Astrocyte (in vitro differentiated cells and primary cell): ENCODE measurements at regions not wholly inside any gene's neighbourhood (a gene's known extent, or its start where the extent isn't known, plus 50 kb on each side); places are given as distances from the start of the nearest gene placed in this dataset.
"Not testable (repeated sequence)": the region's sequence is repeated elsewhere in the genome, so short reads cannot be mapped to it uniquely, and the experiment has no call there.

ENCODE experiments used
- DNase-seq: peaks from one replicate; pipeline ENCODE4 v3.0.0-alpha.2; 2010; ENCODE audit warnings: low read depth
- FAIRE-seq: peaks from 2 replicates; lab custom pipeline; 2011; peaks lifted over from hg19 to GRCh38; lab: Jason Lieb, UNC
- H2AFZ ChIP-seq: 2 replicates; pipeline ENCODE4 v1.6.0; 2012; ENCODE audit warnings: low read depth, low read length, inconsistent platforms
- H3K27ac ChIP-seq: 2 replicates; pipeline ENCODE4 v1.5.1; 2011; ENCODE audit warnings: low read depth, low read length, inconsistent platforms
- H3K27me3 ChIP-seq: 2 replicates; pipeline ENCODE4 v1.6.0; 2011; ENCODE audit warnings: low read length, inconsistent platforms; ENCODE audit not compliant: insufficient read depth
- H3K36me3 ChIP-seq: 2 replicates; pipeline ENCODE4 v1.5.1; 2011; ENCODE audit warnings: low read length, inconsistent platforms; ENCODE audit not compliant: insufficient read depth
- H3K4me1 ChIP-seq: 2 replicates; pipeline ENCODE4 v1.5.1; 2011; ENCODE audit warnings: low read length, inconsistent platforms; ENCODE audit not compliant: insufficient read depth
- H3K4me2 ChIP-seq: 2 replicates; pipeline ENCODE4 v1.6.0; 2012; ENCODE audit warnings: low read length, inconsistent platforms
- H3K4me3 ChIP-seq: 2 replicates; pipeline ENCODE4 v1.5.1; 2011; ENCODE audit warnings: low read depth, mild to moderate bottlenecking, low read length, inconsistent platforms; ENCODE audit not compliant: insufficient read depth
- H3K79me2 ChIP-seq: 2 replicates; pipeline ENCODE4 v1.6.0; 2012; ENCODE audit warnings: mild to moderate bottlenecking, low read length, inconsistent platforms; ENCODE audit not compliant: insufficient read depth
- H3K9ac ChIP-seq: 2 replicates; pipeline ENCODE4 v1.6.0; 2012; ENCODE audit warnings: mild to moderate bottlenecking, low read length, inconsistent platforms
- H3K9me3 ChIP-seq: 2 replicates; pipeline ENCODE4 v1.5.1; 2012; ENCODE audit warnings: low read depth, mild to moderate bottlenecking, low read length, inconsistent platforms; ENCODE audit not compliant: insufficient read depth
- H4K20me1 ChIP-seq: 2 replicates; pipeline ENCODE4 v1.6.0; 2012; ENCODE audit warnings: low read length, inconsistent platforms; ENCODE audit not compliant: insufficient read depth
- H3K27ac Mint-ChIP-seq: one replicate; pipeline ENCODE4 v1.8.0; 2021; ENCODE audit warnings: mild to moderate bottlenecking, mixed read lengths; ENCODE audit not compliant: unreplicated experiment
- H3K27me3 Mint-ChIP-seq: one replicate; pipeline ENCODE4 v1.8.0; 2021; ENCODE audit warnings: low read depth, mixed read lengths; ENCODE audit not compliant: unreplicated experiment
- H3K36me3 Mint-ChIP-seq: one replicate; pipeline ENCODE4 v1.8.0; 2021; ENCODE audit warnings: low read depth, mixed read lengths; ENCODE audit not compliant: unreplicated experiment
- H3K4me1 Mint-ChIP-seq: one replicate; pipeline ENCODE4 v1.8.0; 2021; ENCODE audit warnings: low read depth, mixed read lengths; ENCODE audit not compliant: unreplicated experiment
- H3K4me3 Mint-ChIP-seq: one replicate; pipeline ENCODE4 v1.8.0; 2021; ENCODE audit warnings: mild to moderate bottlenecking, moderate library complexity, mixed read lengths; ENCODE audit not compliant: unreplicated experiment
- H3K9me3 Mint-ChIP-seq: one replicate; pipeline ENCODE4 v1.8.0; 2021; ENCODE audit warnings: mild to moderate bottlenecking, mixed read lengths; ENCODE audit not compliant: unreplicated experiment
- EZH2 ChIP-seq: IDR thresholded peaks from 2 replicates; pipeline ENCODE4 v1.6.1; 2012; ENCODE audit warnings: mild to moderate bottlenecking, low read length, inconsistent platforms; ENCODE audit not compliant: insufficient read depth
- TF ChIP-seq, protein P1 (sequence below): IDR thresholded peaks from 2 replicates; pipeline ENCODE4 v1.5.1; 2011; ENCODE audit warnings: low read depth, mild to moderate bottlenecking, inconsistent platforms, low read length, moderate library complexity; ENCODE audit not compliant: insufficient read depth

DNA sequence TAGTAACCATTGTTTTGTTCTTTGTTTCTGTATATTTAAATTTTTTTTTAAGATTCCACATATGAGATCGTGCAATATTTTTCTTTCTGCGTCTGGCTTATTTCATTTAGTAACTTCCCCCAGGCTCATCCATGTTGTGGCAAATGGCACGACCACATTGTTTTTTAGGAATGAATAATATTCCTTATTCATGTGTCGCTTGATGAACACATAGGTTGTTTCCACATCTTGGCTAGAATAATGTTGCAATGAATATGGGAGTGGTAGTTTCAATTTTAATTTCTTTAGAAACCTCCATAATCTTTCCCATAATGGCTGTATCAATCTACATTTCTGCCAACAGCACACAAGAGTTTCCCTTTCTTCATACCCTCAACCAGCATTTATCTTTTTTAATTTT lies 166.8 kb upstream of the NR3C2 start:
- H3K9me3 Mint-ChIP-seq = peaks cover 2% of the 10 kb centered on the region
- H4K20me1 ChIP-seq = no peaks in the 10 kb centered on the region

DNA sequence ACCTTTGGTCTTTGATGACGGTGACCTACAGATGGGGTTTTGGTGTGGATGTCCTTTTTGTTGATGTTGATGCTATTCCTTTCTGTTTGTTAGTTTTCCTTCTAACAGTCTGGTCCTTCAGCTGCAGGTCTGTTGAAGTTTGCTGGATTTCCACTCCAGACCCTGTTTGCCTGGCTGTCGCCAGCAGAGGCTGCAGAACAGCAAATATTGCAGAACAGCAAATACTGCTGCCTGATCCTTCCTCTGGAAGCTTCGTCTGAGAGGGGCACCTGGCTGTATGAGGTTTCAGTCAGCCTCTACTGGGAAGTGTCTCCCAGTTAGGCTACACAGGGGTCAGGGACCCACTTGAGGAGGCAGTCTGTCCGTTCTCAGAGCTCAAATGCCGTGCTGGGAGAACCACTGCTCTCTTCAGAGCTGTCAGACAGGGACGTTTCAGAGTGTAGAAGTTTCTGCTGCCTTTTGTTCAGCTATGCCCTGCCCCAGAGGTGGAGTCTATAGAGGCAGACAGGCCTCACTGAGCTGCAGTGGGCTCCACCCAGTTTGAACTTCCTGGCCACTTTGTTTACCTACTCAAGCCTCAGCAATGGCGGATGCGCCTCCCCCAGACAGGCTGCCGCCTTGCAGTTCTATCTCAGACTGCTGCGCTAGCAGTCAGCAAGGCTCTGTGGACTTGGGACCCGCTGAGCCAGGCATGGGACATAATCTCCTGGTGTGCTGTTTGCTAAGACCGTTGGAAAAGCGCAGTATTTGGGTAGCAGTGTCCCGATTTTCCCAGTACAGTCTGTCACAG lies 156.4 kb upstream of the NR3C2 start:
- H3K4me3 ChIP-seq, H3K4me1 Mint-ChIP-seq, H3K4me2 ChIP-seq, DNase-seq, H3K9me3 ChIP-seq, H4K20me1 ChIP-seq, H2AFZ ChIP-seq, H3K9me3 Mint-ChIP-seq, H3K4me1 ChIP-seq, H3K27ac ChIP-seq, FAIRE-seq, H3K36me3 ChIP-seq, H3K27me3 ChIP-seq, H3K79me2 ChIP-seq, H3K27me3 Mint-ChIP-seq, H3K27ac Mint-ChIP-seq, H3K9ac ChIP-seq, H3K4me3 Mint-ChIP-seq, H3K36me3 Mint-ChIP-seq: not testable (repeated sequence)

More for the DNA sequence above, 166.8 kb upstream of the NR3C2 start:
- H3K27me3 Mint-ChIP-seq = no peaks in the 10 kb centered on the region
- Histone ChIP-seq H3K27me3 (no peaks in the 10 kb centered on the region), H2AFZ (no peak overlapping the region), H3K79me2 (no peaks in the 10 kb centered on the region), H3K9me3 (peaks cover 2% of the 10 kb centered on the region), H3K36me3 (no peaks in the 10 kb centered on the region), H3K27ac (no peak overlapping the region), H3K4me2 (no peak overlapping the region), H3K4me1 (no peaks in the 10 kb centered on the region), H3K9ac (no peak overlapping the region), H3K4me3 (no peak overlapping the region)
- H3K4me3 Mint-ChIP-seq = no peak overlapping the region
- H3K36me3 Mint-ChIP-seq = no peaks in the 10 kb centered on the region
- H3K4me1 Mint-ChIP-seq = no peaks in the 10 kb centered on the region
- H3K27ac Mint-ChIP-seq = no peak overlapping the region
- no peak for FAIRE-seq
- TF ChIP-seq, protein P1, sequence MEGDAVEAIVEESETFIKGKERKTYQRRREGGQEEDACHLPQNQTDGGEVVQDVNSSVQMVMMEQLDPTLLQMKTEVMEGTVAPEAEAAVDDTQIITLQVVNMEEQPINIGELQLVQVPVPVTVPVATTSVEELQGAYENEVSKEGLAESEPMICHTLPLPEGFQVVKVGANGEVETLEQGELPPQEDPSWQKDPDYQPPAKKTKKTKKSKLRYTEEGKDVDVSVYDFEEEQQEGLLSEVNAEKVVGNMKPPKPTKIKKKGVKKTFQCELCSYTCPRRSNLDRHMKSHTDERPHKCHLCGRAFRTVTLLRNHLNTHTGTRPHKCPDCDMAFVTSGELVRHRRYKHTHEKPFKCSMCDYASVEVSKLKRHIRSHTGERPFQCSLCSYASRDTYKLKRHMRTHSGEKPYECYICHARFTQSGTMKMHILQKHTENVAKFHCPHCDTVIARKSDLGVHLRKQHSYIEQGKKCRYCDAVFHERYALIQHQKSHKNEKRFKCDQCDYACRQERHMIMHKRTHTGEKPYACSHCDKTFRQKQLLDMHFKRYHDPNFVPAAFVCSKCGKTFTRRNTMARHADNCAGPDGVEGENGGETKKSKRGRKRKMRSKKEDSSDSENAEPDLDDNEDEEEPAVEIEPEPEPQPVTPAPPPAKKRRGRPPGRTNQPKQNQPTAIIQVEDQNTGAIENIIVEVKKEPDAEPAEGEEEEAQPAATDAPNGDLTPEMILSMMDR = no peak
- no peak for TF ChIP-seq EZH2
- DNase-seq = no peak

DNA sequence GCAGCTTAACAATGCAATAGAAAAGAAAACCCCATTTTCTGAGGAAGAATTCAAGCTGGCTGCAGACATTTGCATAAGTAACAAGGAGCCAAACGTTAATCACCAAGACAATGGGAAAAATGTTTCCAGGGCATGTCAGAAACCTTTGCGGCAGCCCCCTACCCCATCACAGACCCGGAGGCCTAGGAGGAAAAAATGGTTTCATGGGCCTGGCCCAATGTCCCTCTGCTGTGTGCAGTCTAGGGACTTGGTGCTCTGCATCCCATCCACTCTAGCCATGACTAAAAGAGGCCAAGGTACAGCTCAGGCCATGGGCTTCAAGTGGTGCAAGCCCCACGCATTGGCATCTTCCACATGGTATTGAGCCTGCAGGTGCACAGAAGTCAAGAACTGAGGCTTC lies 147.0 kb upstream of the NR3C2 start:
- DNase-seq (no peak), FAIRE-seq (no peak)
- no peaks in the 10 kb centered on the region for H3K4me1 ChIP-seq
- H3K27ac Mint-ChIP-seq = no peak overlapping the region
- H3K79me2 ChIP-seq = no peaks in the 10 kb centered on the region
- H3K27ac ChIP-seq = no peak overlapping the region
- H3K9me3 ChIP-seq = peaks cover 4% of the 10 kb centered on the region
- no peaks in the 10 kb centered on the region for H4K20me1 ChIP-seq
- no peak overlapping the region for H3K4me2 ChIP-seq
- H3K9ac ChIP-seq = no peak overlapping the region
- H2AFZ ChIP-seq = no peak overlapping the region
- H3K36me3 Mint-ChIP-seq = no peaks in the 10 kb centered on the region
- H3K27me3 Mint-ChIP-seq = no peaks in the 10 kb centered on the region
- no peak overlapping the region for H3K4me3 Mint-ChIP-seq
- H3K27me3 ChIP-seq = no peaks in the 10 kb centered on the region
- TF ChIP-seq, protein P1 = no peak
- no peak for TF ChIP-seq EZH2
- H3K4me1 Mint-ChIP-seq = no peaks in the 10 kb centered on the region
- no peak overlapping the region for H3K4me3 ChIP-seq
- peaks cover 3% of the 10 kb centered on the region for H3K9me3 Mint-ChIP-seq
- no peaks in the 10 kb centered on the region for H3K36me3 ChIP-seq
